HepG2 (cell line): ENCODE measurements at regions not wholly inside any gene's neighbourhood (a gene's known extent, or its start where the extent isn't known, plus 50 kb on each side); places are given as distances from the start of the nearest gene placed in this dataset.

ENCODE experiments used
- ATAC-seq: fragments of 200-7000 bp; cut with Tn5 transposase; 3 replicates; pipeline ENCODE4 v1.9.1; 2020; ENCODE audit warnings: mild to moderate bottlenecking, moderate library complexity
- BruUV-seq: library from RNA; stranded (reverse); fragments of 400-500 nt; replicated peaks from 2 replicates; lab custom pipeline; 2021; lab: Mats Ljungman, UMichigan
- CTCF ChIA-PET: fragments of 300-600 bp; formaldehyde crosslinking; extraction: SDS; loops from one replicate; lab custom pipeline; 2021; ENCODE audit warnings: low total read pairs, inconsistent platforms, low intra/inter-chr PET ratio; lab: Yijun Ruan, JAX
- POLR2A ChIA-PET: fragments of 350-600 bp; sonication (Branson Sonifier 250); formaldehyde crosslinking; loops from one replicate; lab custom pipeline; 2020; ENCODE audit warnings: antibody characterized with exemption, inconsistent platforms; lab: Yijun Ruan, JAX
- DNase-seq: peaks from one replicate; pipeline ENCODE4 v3.0.0-alpha.2; 2015; ENCODE audit warnings: low spot score
- FAIRE-seq: peaks from 3 replicates; lab custom pipeline; 2011; peaks lifted over from hg19 to GRCh38; lab: Jason Lieb, UNC
- H2AFZ ChIP-seq: one replicate; pipeline ENCODE4 v1.6.1; 2011; ENCODE audit warnings: low read length, inconsistent platforms
- H3K27ac ChIP-seq: fragments of 300-600 bp; 3 replicates; pipeline ENCODE4 v1.8.0; 2011; ENCODE audit warnings: mixed run types, mild to moderate bottlenecking, mixed read lengths, low read length, inconsistent platforms; ENCODE audit not compliant: insufficient read depth; ENCODE audit errors: extremely low read length
- H3K27me3 ChIP-seq, 2 experiments: fragments of 200-600 bp in 1 of 2; 2 replicates in 1 of 2; 3 replicates in 1 of 2; pipeline versions ENCODE4 v1.6.0 to v1.8.0; 2011; ENCODE audit warnings: low read length in 2 of 2, mild to moderate bottlenecking in 2 of 2, moderate library complexity in 2 of 2, inconsistent platforms in 1 of 2; ENCODE audit not compliant: insufficient read depth in 2 of 2, control insufficient read depth in 1 of 2
- H3K36me3 ChIP-seq, 2 experiments: fragments of 200-600 bp in 1 of 2; replicated peaks in 1 of 2; 2 replicates in 1 of 2; 3 replicates in 1 of 2; pipeline versions ENCODE4 v1.5.1 to v1.8.0; 2011; ENCODE audit warnings: low read length in 2 of 2, inconsistent platforms in 1 of 2; ENCODE audit not compliant: insufficient read depth in 2 of 2, control insufficient read depth in 1 of 2
- H3K4me1 ChIP-seq: 2 replicates; pipeline ENCODE4 v1.5.1; 2012; ENCODE audit warnings: low read length, inconsistent platforms; ENCODE audit not compliant: insufficient read depth
- H3K4me2 ChIP-seq: 2 replicates; pipeline ENCODE4 v1.6.0; 2011; ENCODE audit warnings: low read depth, low read length, inconsistent platforms
- H3K4me3 ChIP-seq, 3 experiments: fragments of 200-600 bp in 1 of 3; sonication (generic), shearing (Covaris generic) in 1 of 3; replicated peaks in 1 of 3; 2 replicates each; pipeline ENCODE4 v1.5.1; 2011 to 2016; ENCODE audit warnings: low read length in 3 of 3, inconsistent platforms in 2 of 3, low read depth in 2 of 3, mild to moderate bottlenecking in 2 of 3, control low read depth in 1 of 3, mixed read lengths in 1 of 3; ENCODE audit not compliant: insufficient read depth in 1 of 3
- H3K79me2 ChIP-seq: one replicate; pipeline ENCODE4 v1.6.1; 2011; ENCODE audit warnings: low read length, inconsistent platforms; ENCODE audit not compliant: insufficient read depth
- H3K9ac ChIP-seq: 2 replicates; pipeline ENCODE4 v1.6.0; 2011; ENCODE audit warnings: mild to moderate bottlenecking, low read depth, low read length, inconsistent platforms; ENCODE audit not compliant: insufficient read depth
- H3K9me3 ChIP-seq: 2 replicates; pipeline ENCODE4 v1.5.1; 2012; ENCODE audit warnings: mild to moderate bottlenecking, low read length
- H4K20me1 ChIP-seq: 2 replicates; pipeline ENCODE4 v1.6.0; 2011; ENCODE audit warnings: inconsistent platforms, mild to moderate bottlenecking, low read length, moderate library complexity; ENCODE audit not compliant: insufficient read depth
- CTCF ChIP-seq: sonication (generic); formaldehyde crosslinking; IDR thresholded peaks from 2 replicates; pipeline ENCODE4 v1.5.0; 2020; ENCODE audit warnings: mild to moderate bottlenecking, missing genetic modification reagents, moderate library complexity
- GLI4 ChIP-seq: sonication (generic); formaldehyde crosslinking; IDR thresholded peaks from 2 replicates; pipeline ENCODE4 v1.5.1; 2020; ENCODE audit warnings: missing genetic modification reagents, mild to moderate bottlenecking, moderate library complexity, borderline replicate concordance
- KDM5A ChIP-seq: fragments of 200-600 bp; sonication (generic); IDR thresholded peaks from 2 replicates; pipeline ENCODE4 v1.7.0; 2018; ENCODE audit warnings: antibody characterized with exemption, mild to moderate bottlenecking, low read length, borderline replicate concordance
- LCORL ChIP-seq, 2 experiments: fragments of 450-650 bp in 1 of 2; sonication (generic) in 1 of 2; formaldehyde crosslinking in 1 of 2; IDR thresholded peaks; 2 replicates each; pipeline versions ENCODE4 v1.5.0 to v1.6.1; 2017 to 2020; ENCODE audit warnings: antibody characterized with exemption in 1 of 2, missing genetic modification reagents in 1 of 2
- MAFF ChIP-seq: IDR thresholded peaks from 2 replicates; pipeline ENCODE4 v1.6.1; 2011; ENCODE audit warnings: low read depth, low read length, improper control_type of control experiment
- MAFK ChIP-seq, 2 experiments: IDR thresholded peaks in 1 of 2; conservative IDR thresholded peaks in 1 of 2; 2 replicates each; pipeline ENCODE4 v1.6.1; 2011; ENCODE audit warnings: improper control_type of control experiment in 2 of 2, low read length in 2 of 2
- MIXL1 ChIP-seq: IDR thresholded peaks from 2 replicates; pipeline ENCODE4 v1.6.1; 2016
- MXD4 ChIP-seq: IDR thresholded peaks from 2 replicates; pipeline ENCODE4 v1.6.1; 2016; ENCODE audit warnings: mild to moderate bottlenecking, missing biosample characterization, missing genetic modification reagents
- NAIF1 ChIP-seq: sonication (generic); formaldehyde crosslinking; IDR thresholded peaks from 2 replicates; pipeline ENCODE4 v1.5.0; 2020; ENCODE audit warnings: mild to moderate bottlenecking, missing genetic modification reagents, borderline replicate concordance
- NFE2L2 ChIP-seq: fragments of 150-350 bp; IDR thresholded peaks from 2 replicates; pipeline ENCODE4 v1.6.1; 2014; ENCODE audit warnings: low read length
- NFIC ChIP-seq: IDR thresholded peaks from 2 replicates; pipeline ENCODE4 v1.6.1; 2012; ENCODE audit warnings: mild to moderate bottlenecking, low read length, inconsistent platforms
- PITX1 ChIP-seq: sonication (generic); formaldehyde crosslinking; IDR thresholded peaks from 2 replicates; pipeline ENCODE4 v1.5.1; 2020; ENCODE audit warnings: mild to moderate bottlenecking, missing genetic modification reagents
- RBM39 ChIP-seq: fragments of 200-400 bp; formaldehyde crosslinking; IDR thresholded peaks from one replicate; pipeline ENCODE4 v1.6.1; 2018; ENCODE audit warnings: antibody characterized with exemption, mild to moderate bottlenecking, low read depth, low read length; ENCODE audit not compliant: poor library complexity, severe bottlenecking
- RFXANK ChIP-seq: IDR thresholded peaks from 2 replicates; pipeline ENCODE4 v1.6.1; 2016
- ZFP1 ChIP-seq: IDR thresholded peaks from 2 replicates; pipeline ENCODE4 v1.6.1; 2016
- ZNF550 ChIP-seq: sonication (generic); formaldehyde crosslinking; IDR thresholded peaks from 2 replicates; pipeline ENCODE4 v1.4.0; 2020; ENCODE audit warnings: mild to moderate bottlenecking, missing genetic modification reagents, borderline replicate concordance
- WGBS: methylation state at CpG from one replicate; pipeline ENCODE4 v1.1.6; 2017; ENCODE audit warnings: low lambda C conversion rate; 5-methylcytosine and 5-hydroxymethylcytosine counted together
- in situ Hi-C: cut with HindIII; loops from 2 replicates; pipeline ENCODE4 v1.10.0; 2017; ENCODE audit warnings: low pct_unique_long_range_greater_than_20kb; ENCODE audit not compliant: extremely low pct_ligation_motif_present
- intact Hi-C: fragments of 100-400 bp; cut with micrococcal nuclease; formaldehyde crosslinking; loops from one replicate; pipeline ENCODE4 v1.10.0; 2022; ENCODE audit not compliant: unreplicated experiment

GRCh38 chr2:106704798-106705197 is 181.2 kb downstream of the ST6GAL2 start:
- FAIRE-seq (no peak), ATAC-seq (no peak), DNase-seq (no peak)
- no peaks in the 10 kb centered on the region for H3K27me3 ChIP-seq
- TF ChIP-seq RBM39 (no peak), KDM5A (no peak), MAFK (conservative IDR thresholded peaks at IDR 0.05 in 1 of 2, IDR thresholded peaks at IDR 0.05 in 1 of 2; ENCODE audit: low read length in 2 of 2) (peak; percentile 79 to 85), ZFP1 (CRISPR knock-in tag) (no peak), MAFF (peak; percentile 78), GLI4 (no peak), MIXL1 (CRISPR knock-in tag) (no peak), NFE2L2 (peak; percentile 85)
- no peak overlapping the region for H3K4me2 ChIP-seq
- no peaks in the 10 kb centered on the region for H3K36me3 ChIP-seq
- intact Hi-C loops (no loop called here), in situ Hi-C loops (no loop called here)
- ChIA-PET CTCF (no interaction called here), POLR2A (no interaction called here)
- H4K20me1 ChIP-seq, result no peaks in the 10 kb centered on the region
- H3K4me1 ChIP-seq, result no peaks in the 10 kb centered on the region
- no peak overlapping the region for H3K27ac ChIP-seq
- no peak overlapping the region for H3K9ac ChIP-seq
- no peak overlapping the region for H3K4me3 ChIP-seq
- H2AFZ ChIP-seq, result no peak overlapping the region
- no peaks in the 10 kb centered on the region for H3K79me2 ChIP-seq
- no TSS peak for BruUV-seq
- no peaks in the 10 kb centered on the region for H3K9me3 ChIP-seq

DNA sequence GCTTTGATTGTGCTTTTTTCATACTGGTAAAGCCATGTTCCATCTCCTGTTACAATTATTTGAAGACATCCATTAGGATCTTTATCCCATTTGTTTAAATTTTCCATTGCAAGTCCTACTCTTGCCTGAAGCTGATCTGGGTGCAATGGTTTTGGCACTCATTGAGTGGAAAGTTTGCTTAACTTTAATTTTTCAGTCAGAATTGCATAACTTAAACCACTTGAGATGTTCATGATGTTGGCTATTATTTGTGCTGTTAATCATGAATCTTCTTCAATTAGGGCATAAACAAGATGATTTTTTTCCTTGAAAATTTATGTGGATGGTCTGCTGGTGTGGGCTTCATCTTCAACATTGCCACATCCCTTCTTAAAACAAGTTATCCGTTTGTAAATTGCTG is 180.1 kb downstream of the ST6GAL2 start:
- in situ Hi-C loops, result no loop called here
- 0% methylated on average over 1 of the region's 1 CpG for WGBS
- Histone ChIP-seq H3K36me3 (no peaks in the 10 kb centered on the region), H3K4me2 (no peak overlapping the region), H3K79me2 (no peaks in the 10 kb centered on the region), H3K9ac (no peak overlapping the region), H2AFZ (no peak overlapping the region), H3K4me1 (no peaks in the 10 kb centered on the region), H4K20me1 (no peaks in the 10 kb centered on the region), H3K27ac (no peak overlapping the region), H3K4me3 (no peak overlapping the region), H3K27me3 (no peaks in the 10 kb centered on the region), H3K9me3 (peaks cover 8% of the 10 kb centered on the region; the same call in 1 of the 2 replicates)
- no peak for TF ChIP-seq RFXANK (CRISPR knock-in tag)
- TF ChIP-seq CTCF (CRISPR knock-in tag), result no peak
- no peak for TF ChIP-seq PITX1 (CRISPR knock-in tag)
- no peak for TF ChIP-seq ZNF550
- TF ChIP-seq NFIC, result no peak
- no peak for TF ChIP-seq LCORL (IDR thresholded peaks at IDR 0.05)
- no peak for TF ChIP-seq LCORL (CRISPR knock-in tag; IDR thresholded peaks at IDR 0.05)
- no peak for TF ChIP-seq MXD4
- TF ChIP-seq NAIF1 (CRISPR knock-in tag), result no peak
- no peak for DNase-seq
- POLR2A ChIA-PET, result no interaction called here
- no peak for FAIRE-seq
- BruUV-seq, result no TSS peak
- intact Hi-C loops, result no loop called here
- no peak for ATAC-seq
- CTCF ChIA-PET, result no interaction called here
